GM21390 (cell line): ENCODE measurements at regions not wholly inside any gene's neighbourhood (a gene's known extent, or its start where the extent isn't known, plus 50 kb on each side); places are given as distances from the start of the nearest gene placed in this dataset.
"Not testable (repeated sequence)": the region's sequence is repeated elsewhere in the genome, so short reads cannot be mapped to it uniquely, and the experiment has no call there.

Source experiments
- ATAC-seq: cut with Tn5 transposase; IDR thresholded peaks from one replicate; pipeline ENCODE4 v1.9.1; 2021; ENCODE audit not compliant: unreplicated experiment

DNA sequence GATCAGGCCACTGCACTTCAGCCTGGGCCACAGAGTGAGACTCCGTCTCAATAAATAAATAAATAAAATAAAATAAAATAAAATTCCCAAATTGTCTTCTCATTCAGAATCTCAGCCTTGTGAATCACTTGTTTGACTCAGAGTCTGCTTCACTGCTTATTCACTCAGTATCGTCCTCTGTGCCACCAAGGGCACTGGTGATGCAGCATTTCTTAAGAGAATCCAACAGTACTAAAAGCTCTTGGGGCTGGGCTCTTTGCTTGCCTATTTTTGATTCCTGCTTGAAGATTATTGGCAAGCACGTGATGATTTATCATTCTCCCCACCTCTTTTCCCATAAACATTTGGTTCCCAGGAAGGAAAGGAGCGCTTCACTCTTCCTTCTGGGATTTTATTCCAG lies 54.8 kb upstream of the HMGB1 start:
- ATAC-seq = no peak

DNA sequence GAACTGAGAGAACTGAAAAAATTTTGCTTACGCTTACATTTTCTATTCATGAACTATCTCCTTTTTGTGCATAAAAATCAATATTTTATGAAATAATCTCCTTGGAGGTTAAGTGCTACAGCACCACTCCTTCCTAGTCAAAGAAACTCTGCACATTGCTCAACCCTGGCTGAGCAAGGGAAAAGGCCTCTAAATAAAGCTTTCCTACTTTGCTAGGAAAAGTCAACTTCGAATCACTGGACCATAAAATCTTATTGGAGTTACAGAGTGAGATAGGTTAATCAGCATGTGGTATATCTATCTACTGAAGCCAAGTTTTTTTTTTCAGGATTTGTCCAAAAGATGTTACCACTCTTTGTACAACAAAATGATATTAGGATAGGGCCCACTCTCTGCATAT lies 57.5 kb upstream of the HMGB1 start:
- ATAC-seq = no peak

DNA sequence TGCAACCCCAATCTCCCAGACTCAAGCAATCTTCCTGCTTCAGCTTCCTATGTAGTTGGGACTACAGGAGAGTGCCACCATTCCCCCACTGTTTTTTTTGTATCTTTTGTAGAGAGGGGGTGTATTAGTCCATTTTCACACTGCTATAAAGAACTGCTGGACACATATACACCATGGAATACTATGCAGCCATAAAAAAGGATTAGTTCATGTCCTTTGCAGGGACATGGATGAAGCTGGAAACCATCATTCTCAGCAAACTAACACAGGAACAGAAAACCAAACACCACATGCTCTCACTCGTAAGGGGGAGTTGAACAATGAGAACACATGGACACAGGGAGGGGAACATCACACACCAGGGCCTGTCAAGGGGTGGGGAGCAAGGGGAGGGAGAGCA lies 58.1 kb upstream of the HMGB1 start:
- ATAC-seq = not testable (repeated sequence)

DNA sequence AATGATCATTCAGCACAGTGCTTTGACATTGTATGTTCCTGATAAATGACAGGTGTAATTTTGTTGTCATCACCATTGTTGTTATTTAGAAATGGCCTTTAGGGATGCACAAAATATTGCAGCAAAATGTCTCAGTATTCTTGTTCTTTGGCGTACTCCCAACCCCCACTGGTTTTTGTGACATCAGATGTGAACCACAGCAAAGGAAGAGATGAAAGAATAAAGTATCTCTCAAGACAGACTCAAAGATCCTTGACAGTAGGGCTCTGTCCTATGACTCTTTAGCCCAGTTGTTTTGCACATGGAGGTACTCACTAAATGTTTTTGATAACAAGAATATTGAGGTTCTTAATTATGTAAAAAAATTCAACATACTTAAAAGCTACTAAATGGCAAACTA lies 59.5 kb upstream of the HMGB1 start:
- not testable (repeated sequence) for ATAC-seq

DNA sequence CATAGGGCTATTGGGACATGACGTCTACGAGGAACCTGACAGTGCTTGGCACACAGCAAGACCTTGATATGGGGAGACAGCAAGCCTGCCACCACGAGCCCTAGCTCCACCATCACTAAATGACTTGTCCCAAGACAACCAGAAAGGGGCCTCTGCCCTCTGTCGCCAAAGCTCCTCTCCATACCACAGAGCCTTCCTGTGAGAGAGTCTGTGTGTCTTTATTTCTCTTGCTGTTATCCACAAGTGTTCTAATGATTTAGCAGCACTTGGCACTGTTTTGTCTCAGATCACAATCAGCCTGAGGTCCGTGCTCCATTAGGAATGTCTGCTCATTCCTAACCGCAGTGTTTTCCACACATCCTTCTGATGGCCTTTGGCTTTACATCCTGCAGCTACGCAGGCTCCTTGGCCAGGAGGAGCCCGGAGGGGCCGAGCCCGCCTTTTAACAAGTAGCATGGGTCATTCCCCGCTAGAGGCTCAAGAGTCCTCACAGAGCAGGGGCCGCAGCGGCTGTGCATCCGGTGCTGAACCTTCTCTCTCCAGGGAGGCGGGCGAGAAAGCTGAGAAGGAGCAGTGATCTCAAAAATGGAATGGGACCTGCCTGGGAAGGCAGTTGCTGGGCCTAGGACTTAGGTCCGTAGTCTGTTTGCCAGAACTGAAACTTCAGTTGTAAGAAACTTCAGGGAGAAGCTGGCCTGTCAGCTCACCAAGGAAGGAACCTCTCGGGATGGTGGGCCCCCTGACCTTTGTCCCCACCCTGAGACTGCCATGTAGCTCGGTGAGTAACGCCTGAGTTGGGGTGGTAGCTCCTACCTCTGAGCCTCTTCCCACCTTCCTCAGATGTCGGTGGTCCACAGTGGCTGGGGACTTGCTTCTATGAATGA lies 61.1 kb upstream of the HMGB1 start:
- ATAC-seq = no peak

DNA sequence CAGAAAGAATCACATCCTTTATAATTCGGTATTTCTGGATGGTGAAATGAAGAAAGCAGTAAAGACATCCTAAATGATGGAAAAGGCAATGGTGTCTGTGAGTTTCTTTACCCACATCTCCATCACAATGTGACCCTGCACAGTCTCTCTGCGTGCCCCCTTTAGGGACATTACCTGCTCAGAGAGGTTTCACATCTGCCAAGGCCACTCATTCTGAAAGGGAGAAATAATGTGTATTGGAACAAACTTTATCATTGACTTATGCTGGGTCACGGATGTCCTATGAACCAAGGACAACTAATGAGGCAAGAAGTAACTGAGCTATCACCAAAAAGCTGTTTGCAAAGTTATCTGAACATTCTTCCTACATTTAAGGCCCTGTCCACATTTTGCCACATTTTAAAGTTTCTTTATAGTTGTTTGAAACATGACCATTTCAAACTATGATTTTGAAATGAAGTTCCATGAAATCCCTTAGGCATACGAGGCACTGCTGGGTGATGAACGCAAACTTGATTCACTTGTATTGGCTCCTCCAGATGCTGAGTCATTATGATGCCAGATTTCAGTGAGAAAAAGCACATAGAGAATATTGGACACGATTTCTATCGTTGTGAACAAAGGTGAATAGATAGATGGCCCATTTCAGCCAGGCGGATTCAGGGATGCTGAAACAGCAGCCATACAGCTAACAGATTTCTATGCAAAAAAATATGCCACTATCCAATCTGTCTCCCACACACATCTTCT lies 63.5 kb upstream of the HMGB1 start:
- peak; percentile 60 for ATAC-seq

DNA sequence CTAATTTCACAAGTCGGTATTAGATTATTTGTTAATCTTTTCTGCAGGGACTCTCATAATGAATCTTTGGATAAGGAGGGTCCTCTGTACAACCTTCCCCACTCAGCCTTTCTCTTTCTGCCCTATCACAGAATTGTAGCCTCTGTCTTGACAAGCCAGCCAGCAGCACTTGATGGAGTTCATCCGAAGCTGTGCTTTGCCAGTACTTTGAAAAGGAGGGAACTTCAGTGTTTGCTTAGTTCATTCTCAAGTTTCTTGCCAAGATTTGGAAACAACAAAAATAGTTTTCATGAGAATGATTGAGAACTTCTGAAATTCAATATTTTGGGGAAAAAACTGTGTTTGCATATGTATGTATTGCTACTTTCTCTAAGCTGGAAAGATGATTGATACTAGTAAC lies 69.3 kb upstream of the HMGB1 start:
- ATAC-seq = no peak

DNA sequence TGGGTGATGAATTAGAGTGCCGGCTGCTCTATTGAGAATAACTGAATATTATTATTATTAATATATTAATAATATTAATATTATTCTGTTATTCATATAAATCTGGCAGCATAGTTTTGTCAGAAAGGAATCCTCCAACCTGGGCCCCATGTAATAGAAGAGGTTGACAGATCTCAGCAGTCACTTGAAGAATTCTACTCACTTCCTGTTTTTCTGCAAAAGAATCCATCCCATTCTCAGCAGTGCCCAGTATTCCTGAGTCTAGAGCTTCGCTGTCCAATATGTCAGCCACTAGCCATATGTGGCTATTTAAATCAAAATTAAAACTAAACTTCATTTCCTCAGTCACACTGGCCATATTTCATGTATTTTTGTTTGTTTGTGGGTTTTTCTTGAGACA lies 72.4 kb upstream of the USPL1 start:
- no peak for ATAC-seq

DNA sequence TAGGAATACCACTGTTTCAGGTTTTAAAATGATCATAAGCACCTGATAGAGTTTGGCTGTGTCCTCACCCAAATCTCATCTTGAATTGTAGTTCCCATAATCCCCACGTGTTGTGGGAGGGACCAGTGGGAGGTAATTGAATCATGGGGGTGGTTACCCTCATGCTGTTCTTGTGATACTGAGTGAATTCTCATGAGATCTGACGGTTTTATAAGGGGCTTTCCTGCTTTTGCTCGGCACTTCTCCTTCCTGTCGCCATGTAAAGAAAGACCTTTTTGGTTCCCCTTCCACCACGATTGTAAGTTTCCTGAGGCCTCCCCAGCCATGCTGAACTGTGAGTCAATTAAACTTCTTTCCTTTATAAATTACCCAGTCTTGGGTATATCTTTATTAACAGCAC lies 69.7 kb upstream of the USPL1 start:
- ATAC-seq = not testable (repeated sequence)

DNA sequence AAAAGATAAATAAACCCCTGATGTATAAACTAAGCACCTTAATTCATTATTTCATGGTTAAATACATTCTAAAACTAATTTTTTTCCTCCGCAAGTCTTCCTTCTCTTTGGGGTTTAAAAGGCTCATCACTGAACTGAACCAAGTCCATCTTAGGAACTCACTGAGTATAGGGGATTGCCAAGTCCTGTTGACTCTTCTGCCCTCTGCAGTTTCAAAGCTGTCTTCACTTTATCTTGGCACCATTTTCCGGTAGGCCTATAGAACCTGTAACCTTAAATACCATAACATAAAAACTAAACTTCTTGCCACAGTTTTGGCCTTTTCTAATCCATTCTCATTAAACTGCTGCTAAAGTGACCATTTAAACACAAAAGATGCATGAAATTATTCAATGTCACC lies 66.5 kb upstream of the USPL1 start:
- ATAC-seq = no peak

DNA sequence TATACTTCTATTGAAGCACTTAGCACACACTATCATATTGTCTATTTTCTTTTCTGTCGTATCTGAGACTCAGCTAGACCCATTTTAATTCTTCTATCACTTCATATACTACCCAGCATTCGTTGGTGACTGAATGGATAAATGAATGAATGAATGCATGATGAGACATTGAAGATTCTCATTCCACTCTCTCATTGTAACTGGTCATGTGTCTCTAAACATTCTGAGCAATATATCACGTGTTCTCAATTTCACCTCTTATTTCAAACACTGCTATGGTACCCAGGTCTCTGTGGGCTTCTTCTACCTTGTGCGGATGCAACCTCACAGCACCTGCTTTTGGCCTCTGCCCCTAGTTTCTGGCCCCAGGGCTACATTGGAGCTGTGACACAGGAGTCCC lies 65.2 kb upstream of the USPL1 start:
- no peak for ATAC-seq

DNA sequence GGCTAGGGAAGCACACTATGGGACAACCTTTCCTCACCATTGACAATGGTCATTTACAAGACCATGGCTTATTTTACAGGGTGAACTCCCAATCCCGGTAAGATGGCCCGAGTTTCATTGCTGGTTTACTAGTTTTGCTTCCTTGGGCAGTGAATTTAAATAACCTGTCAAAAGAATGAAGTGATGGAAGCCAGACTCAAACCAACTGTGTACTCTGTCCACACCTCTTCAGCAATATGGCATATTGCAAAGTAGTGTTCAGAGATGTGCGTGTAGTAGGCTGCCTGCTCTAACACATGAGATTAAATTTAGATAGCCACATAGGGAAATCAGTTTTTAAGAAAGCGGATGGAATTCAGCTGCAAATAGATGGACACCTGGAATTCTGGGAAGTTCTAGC lies 58.4 kb upstream of the USPL1 start:
- no peak for ATAC-seq

DNA sequence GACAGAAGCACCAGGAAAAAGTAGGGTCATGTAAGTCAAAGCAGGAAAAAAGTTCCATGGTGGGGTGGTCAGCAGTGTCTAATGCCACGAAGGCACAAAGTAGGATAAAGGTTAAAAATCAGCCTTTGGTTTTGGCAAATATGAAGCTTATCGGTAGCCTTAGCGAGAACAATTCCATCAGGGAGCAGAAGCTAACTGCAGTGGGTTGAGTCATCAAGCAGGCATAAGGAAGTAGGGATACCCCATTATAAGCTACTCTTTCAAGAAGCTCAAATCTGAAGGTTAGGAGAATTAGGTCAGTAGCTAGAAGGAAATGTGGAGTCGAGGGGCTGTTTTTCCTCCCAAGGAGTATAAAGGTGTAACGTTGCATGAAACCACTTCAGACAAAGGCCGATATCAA lies 57.5 kb upstream of the USPL1 start:
- ATAC-seq = no peak

DNA sequence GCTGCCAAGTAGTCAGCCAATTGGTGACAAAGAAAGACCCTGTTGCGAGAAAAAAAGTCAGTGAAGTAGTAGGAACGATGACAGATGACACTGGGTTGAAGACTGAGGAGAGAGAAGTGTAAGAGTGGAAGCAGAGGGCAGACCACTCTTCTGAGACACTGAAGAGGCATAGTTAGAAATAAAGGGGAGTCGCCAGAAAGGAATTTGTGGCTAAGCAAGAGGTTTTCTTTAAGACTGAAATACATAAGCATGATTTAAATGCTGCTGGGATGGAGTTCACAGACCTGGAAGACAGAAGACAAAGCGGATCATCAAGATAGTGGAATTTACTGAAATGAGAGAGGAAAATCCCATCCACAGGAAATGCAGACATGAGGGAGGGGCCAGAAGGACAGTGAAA lies 56.2 kb upstream of the USPL1 start:
- ATAC-seq = no peak

DNA sequence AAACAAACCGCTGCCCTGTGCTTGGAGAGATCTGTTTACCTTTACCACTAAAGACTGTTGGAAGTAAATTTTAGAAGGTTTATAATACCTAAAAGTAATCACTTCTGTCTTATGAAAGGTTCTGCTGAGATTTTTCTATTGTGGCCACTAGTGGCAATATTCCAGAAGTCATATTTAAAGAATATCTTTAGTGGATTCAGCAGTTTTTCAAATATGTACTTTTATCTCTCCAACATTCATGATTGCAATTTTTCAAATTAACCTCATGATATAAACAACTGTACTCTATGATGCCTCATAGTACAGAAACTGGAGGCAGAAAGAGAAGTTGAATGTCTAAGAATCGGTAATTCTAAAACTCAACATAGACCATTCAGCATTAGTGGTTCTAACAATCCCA lies 53.2 kb upstream of the USPL1 start:
- no peak for ATAC-seq

DNA sequence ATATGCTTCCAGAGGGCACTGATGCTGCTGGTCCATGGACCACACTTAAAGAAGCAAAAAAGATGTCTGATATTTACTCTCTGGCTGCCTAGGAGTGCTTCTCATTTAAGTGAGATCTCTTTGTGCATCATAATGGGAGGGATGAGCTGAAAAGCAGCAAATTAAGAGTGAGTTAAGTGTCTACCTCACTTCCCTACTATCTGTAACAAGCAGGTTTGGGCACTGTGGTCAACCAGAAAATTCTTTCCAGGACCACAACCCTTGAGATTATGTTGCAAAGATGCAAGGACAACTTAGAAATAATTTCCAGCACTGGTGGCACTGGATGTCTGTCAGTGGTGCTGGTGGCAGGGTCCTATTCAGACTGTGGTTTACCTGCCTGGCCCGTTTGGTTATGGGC lies 52.1 kb upstream of the USPL1 start:
- no peak for ATAC-seq

DNA sequence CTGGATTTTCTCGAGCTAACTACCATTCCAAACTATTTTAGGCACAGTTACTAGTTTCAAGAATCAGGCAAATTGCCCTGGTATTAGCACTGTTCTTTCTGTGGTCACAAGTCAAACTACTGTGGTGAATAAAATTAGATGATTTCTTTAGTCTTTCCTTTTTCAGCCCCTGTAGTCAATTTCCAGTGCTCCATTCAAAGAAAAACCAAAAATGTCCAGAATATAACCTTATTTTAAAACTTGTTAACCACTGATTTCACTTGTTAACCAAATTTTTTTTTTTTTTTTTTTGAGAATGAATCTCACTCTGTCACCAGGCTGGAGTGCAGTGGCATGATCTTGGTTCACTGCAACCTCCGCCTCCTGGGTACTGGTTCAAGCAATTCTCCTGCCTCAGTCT lies 50.6 kb upstream of the USPL1 start:
- no peak for ATAC-seq
